ENCODE measurements at regions not wholly inside any gene's neighbourhood (a gene's known extent, or its start where the extent isn't known, plus 50 kb on each side); places are given as distances from the start of the nearest gene placed in this dataset.
A peak's percentile ranks its signal among the peaks of the same experiment; 100 is the strongest.

GRCh38 chr11:134857035-134857434 lies 445.0 kb upstream of the B3GAT1 start:
- Histone ChIP-seq H2AFZ (ENCODE audit: low read length) (no peak overlapping the region), H2BK12ac (ENCODE audit: low read depth, low read length) (no peak overlapping the region), H2BK15ac (ENCODE audit: low read length) (no peak overlapping the region), H3K9me3 (ENCODE audit: insufficient read depth in 2 of 2, low read depth in 1 of 2, low read length in 1 of 2) (no peaks in the 10 kb centered on the region), H3K79me1 (ENCODE audit: low read depth, low read length) (no peaks in the 10 kb centered on the region), H3K4me1 (replicated peaks in 1 of 4; ENCODE audit: control insufficient read depth in 3 of 4, insufficient read depth in 4 of 4, low read length in 3 of 4) (0 out of 7 replicates have a peak, but pooled peaks cover 0 to 3% (median 0%) of the 10 kb centered on the region in 4 experiments), H3K4me3 (ENCODE audit: extremely low read depth in 1 of 4, insufficient read depth in 2 of 4, low read depth in 3 of 4, low read length in 4 of 4) (no peak overlapping the region), H3K79me2 (ENCODE audit: control insufficient read depth in 1 of 2, insufficient read depth in 2 of 2, low read length in 2 of 2) (no peaks in the 10 kb centered on the region), H2BK120ac (replicated peaks; ENCODE audit: low read depth, low read length) (no peak overlapping the region), H3K36me3 (ENCODE audit: control insufficient read depth in 2 of 4, insufficient read depth in 4 of 4, low read length in 3 of 4) (no peaks in the 10 kb centered on the region), H4K20me1 (replicated peaks in 1 of 2; ENCODE audit: control insufficient read depth in 1 of 2, insufficient read depth in 2 of 2, low read length in 2 of 2) (no peaks in the 10 kb centered on the region), H4K91ac (replicated peaks; ENCODE audit: insufficient read length, low read length) (no peak overlapping the region), H3K56ac (replicated peaks; ENCODE audit: insufficient read length, low read depth, low read length) (no peak overlapping the region), H2BK5ac (ENCODE audit: low read depth, low read length) (no peak overlapping the region), H3K18ac (ENCODE audit: extremely low read depth, low read length) (no peak overlapping the region), H2AK5ac (ENCODE audit: low read depth, low read length) (no peak overlapping the region), H3K4ac (replicated peaks; ENCODE audit: insufficient read length, low read depth, low read length) (no peak overlapping the region), H2BK20ac (ENCODE audit: low read length) (no peak overlapping the region), H3K9ac (replicated peaks in 1 of 4; ENCODE audit: extremely low read depth in 1 of 4, low read depth in 3 of 4, low read length in 3 of 4) (no peak overlapping the region), H3K4me2 (ENCODE audit: insufficient read depth in 1 of 2, low read depth in 2 of 2, low read length in 2 of 2) (no peak overlapping the region), H4K8ac (ENCODE audit: extremely low read depth, insufficient read depth, low read length) (no peak overlapping the region), H4K5ac (ENCODE audit: insufficient read length, low read depth, low read length) (no peak overlapping the region), H3K27me3 (replicated peaks in 1 of 4; ENCODE audit: control insufficient read depth in 3 of 4, extremely low read depth in 1 of 4, insufficient read depth in 3 of 4, low read length in 3 of 4) (peaks cover 0 to 2% (median 0%) of the 10 kb centered on the region in 4 experiments; a peak in 1 of 7 replicates), H3K27ac (ENCODE audit: low read depth, low read length) (no peak overlapping the region), H3K23ac (ENCODE audit: insufficient read length) (no peak overlapping the region), H3K23me2 (ENCODE audit: low read depth, low read length) (no peaks in the 10 kb centered on the region; the same call in 1 of the 2 replicates), H3K14ac (ENCODE audit: insufficient read length) (no peak overlapping the region)
- peak in 1 of 2 experiments; percentile 28 for DNase-seq (ENCODE audit: low read depth in 1 of 2, low spot score in 2 of 2)
- 98% methylated on average over 4 of the region's 4 CpGs; no CpG with 5 or more reads in 1 of the 2 experiments for WGBS, 2 experiments (ENCODE audit: extremely low coverage in 1 of 2, insufficient coverage in 1 of 2, insufficient read length in 1 of 2, insufficient replicate concordance in 2 of 2, low coverage in 1 of 2, low lambda C conversion rate in 2 of 2, missing lambda C conversion rate in 1 of 2)
- TF ChIP-seq RAD21 (IDR thresholded peaks at IDR 0.05 in 1 of 2, conservative IDR thresholded peaks at IDR 0.05 in 1 of 2; ENCODE audit: low read depth in 2 of 2, low read length in 2 of 2): no peak
- TF ChIP-seq BCL11A (IDR thresholded peaks at IDR 0.05; ENCODE audit: low read depth in 2 of 2, low read length in 2 of 2): no peak
- no peak for TF ChIP-seq TBP (IDR thresholded peaks at IDR 0.05; ENCODE audit: low read depth, low read length)
- TF ChIP-seq PHF8 (conservative IDR thresholded peaks at IDR 0.05; ENCODE audit: low read depth, low read length): no peak
- no peak for TF ChIP-seq GABPA (IDR thresholded peaks at IDR 0.05; ENCODE audit: borderline replicate concordance, insufficient read depth, low read length)
- TF ChIP-seq RXRA (IDR thresholded peaks at IDR 0.05; ENCODE audit: insufficient read depth, low read depth, low read length): no peak
- no peak for TF ChIP-seq CHD1 (IDR thresholded peaks at IDR 0.05; ENCODE audit: low read depth, low read length)
- TF ChIP-seq POLR2A (IDR thresholded peaks at IDR 0.05; ENCODE audit: control extremely low read depth in 1 of 2, low read depth in 2 of 2, low read length in 2 of 2): no peak
- TF ChIP-seq CREB1 (IDR thresholded peaks at IDR 0.05): no peak
- TF ChIP-seq CHD2 (IDR thresholded peaks at IDR 0.05; ENCODE audit: low read length): no peak
- no peak for FAIRE-seq
- CTCF ChIA-PET (ENCODE audit: partially characterized antibody): interaction anchor here (0.6 to 1.4 kb wide), 2 partner anchors 10 to 498 kb away, joined by 3 to 5 read pairs; no protein-coding TSS in a partner anchor
- POLR2A ChIA-PET (ENCODE audit: partially characterized antibody): no interaction called here
